GM19468 (cell line): ENCODE measurements at regions not wholly inside any gene's neighbourhood (a gene's known extent, or its start where the extent isn't known, plus 50 kb on each side); places are given as distances from the start of the nearest gene placed in this dataset.
"Not testable (repeated sequence)": the region's sequence is repeated elsewhere in the genome, so short reads cannot be mapped to it uniquely, and the experiment has no call there.

Experiments
- ATAC-seq: cut with Tn5 transposase; IDR thresholded peaks from one replicate; pipeline ENCODE4 v1.9.1; 2021; ENCODE audit warnings: mild to moderate bottlenecking, moderate library complexity, moderate number of reproducible peaks; ENCODE audit not compliant: unreplicated experiment; ENCODE audit errors: extremely low read depth

DNA sequence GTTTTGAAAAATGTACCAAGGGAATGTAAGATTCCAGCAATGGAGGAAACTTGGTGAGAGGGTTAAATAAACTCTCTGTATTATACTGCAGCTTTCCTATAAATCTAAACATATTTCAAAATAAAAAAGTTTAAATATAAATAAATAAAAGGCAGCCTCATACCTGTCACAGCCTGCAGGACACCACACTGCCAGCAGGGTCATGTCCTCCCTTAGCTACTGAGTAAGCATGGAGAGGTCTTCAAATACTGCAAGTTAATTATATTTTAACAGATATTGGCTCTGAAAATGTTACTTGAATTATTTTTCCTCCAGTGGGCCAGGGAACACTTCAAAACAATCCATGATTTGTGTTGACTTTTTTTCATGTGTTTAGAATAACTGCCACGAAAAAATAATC is 852.8 kb upstream of the PCDH7 start:
- no peak for ATAC-seq

DNA sequence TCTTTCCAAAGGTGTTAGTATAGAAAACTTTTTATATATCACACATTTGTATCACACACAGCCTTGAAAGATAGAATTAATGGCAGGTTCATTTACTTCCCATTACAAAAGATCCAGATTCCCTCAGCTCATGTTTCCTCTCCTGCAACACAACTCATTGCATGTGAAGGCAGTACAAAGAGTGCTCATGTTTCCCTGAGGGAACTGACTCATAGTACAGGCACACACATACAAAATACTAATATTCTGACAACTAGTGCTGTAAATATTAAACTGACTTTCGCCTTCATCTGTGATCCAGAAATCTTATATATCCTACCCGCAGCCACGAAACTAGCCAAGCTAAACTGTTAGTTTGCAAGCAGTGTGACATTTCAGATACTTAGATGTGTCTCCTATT is 819.8 kb upstream of the PCDH7 start:
- no peak for ATAC-seq

DNA sequence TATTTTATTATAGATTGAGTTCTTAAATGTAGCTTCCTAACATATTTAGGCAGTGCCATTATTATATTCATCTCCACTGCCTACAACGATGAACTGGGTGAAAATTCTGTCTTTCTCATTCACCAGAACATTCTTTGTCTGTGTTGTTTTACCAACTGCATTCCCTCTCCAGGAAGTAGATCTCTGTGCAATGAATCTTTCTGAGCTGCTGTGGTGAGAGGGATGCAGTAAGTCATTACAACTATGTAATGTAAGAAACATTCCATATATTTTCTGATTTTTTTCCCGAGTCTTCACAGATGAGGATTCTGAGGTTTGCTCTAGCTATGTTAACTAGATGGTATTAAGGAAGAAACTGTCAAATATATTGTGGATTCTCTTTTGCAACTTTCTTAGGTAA is 811.9 kb upstream of the PCDH7 start:
- no peak for ATAC-seq

DNA sequence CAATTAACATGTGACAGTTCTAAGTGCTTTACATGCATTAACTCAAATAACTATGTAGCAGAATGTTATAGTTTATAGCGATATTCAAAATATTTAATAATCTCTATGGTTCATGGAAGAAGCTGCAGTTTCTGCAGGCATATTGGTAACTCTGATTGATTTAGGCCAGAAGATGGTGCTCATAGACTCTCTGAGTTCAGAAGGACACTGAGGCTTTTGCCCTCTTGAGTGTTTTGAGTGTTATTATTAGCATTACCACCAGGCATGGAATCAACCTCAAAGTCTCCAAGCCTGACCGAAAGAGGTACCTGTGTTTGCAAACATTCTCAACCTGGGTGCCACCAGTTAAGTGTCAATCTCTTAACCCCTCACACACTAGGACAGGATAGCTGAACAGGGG is 792.3 kb upstream of the PCDH7 start:
- no peak for ATAC-seq

DNA sequence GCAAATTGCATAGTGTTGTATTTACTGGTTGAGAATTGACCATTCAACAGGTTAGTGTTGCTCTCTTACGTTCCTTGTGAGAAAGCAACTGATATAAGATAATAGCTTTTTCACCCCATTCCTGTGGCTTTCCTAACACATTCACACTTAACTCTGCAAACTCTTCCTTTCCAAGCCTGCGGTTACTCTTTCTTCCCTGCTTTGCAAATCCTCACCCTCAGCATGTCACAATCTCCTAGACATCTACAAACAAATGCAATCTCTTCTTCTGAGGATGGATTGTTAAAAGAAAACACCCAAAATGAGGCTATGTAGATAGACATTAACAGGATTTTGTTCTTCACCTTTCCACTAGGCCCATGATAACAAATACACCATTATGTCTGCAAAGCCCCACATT is 771.7 kb upstream of the PCDH7 start:
- ATAC-seq: no peak

DNA sequence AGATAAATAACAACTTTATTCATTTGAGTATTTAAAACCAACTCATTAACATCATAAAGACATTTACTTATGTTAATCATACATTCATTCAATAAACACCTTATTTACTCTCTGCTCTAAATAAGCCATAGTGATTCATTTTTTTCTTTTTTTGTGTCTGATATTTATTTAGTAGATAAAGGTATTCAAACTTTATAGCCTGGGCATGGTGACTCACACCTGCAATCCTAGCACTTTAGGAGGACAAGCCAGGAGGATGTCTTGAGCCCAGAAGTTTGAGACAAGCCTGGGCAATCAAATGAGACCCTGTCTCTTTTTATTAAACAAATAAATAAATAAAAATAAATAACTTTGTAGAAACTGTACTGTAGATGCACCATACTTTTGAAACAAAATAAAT is 771.3 kb upstream of the PCDH7 start:
- no peak for ATAC-seq

DNA sequence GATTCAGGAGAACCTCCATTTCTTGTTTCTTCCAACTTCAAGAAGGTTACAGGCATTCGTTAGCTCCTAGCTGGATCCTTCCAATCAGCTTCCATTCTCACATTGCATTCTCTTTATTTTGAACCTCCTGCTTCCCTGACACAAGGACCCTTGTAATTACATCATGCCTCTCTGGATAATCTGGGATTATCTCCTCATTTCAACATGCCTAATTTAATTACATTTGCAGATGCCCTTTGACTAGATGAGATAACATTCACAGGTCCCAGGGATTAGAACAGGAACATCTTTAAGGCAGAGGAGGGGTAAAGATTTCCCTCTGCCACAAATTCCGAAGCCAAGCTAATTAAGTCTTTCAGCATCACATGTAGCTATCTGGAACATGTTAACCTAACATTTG is 753.8 kb upstream of the PCDH7 start:
- no peak for ATAC-seq

DNA sequence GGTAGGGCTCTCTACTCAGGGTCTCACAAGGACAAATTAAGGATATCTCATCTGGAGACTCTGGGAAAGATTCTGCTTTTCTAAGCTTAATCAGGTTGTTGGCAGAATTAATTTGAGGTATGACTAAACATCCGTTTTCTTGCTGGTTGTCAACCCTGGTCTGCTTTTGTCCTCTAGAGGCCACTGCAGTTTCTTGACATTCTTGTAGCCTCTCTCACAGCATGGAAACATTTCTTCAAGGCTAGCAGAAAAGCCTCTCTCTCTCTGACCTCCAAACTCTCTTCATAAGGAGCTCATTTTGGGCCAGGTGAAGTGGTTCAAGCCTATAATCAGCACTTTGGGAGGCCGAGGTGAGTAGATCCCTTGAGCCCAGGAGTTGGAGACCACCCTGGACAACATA is 749.5 kb upstream of the PCDH7 start:
- ATAC-seq: no peak

DNA sequence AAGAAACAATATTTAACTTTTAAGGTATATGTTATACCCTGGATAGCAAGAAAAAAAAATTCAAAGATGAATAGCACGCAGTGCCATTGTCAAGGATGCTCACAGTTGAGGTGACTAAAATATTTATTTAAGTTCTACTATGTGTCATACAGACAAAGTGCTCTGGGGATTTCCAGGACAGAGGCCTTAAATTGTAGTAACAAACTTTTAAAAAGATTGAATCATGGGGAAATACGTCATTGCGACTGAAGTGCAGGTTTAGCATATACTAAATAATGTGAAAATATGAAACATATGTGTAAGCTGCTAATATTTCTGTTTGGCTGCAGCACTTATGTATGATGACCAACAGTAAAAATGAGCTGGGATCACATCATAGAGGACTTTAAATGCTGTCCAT is 748.0 kb upstream of the PCDH7 start:
- ATAC-seq: no peak

DNA sequence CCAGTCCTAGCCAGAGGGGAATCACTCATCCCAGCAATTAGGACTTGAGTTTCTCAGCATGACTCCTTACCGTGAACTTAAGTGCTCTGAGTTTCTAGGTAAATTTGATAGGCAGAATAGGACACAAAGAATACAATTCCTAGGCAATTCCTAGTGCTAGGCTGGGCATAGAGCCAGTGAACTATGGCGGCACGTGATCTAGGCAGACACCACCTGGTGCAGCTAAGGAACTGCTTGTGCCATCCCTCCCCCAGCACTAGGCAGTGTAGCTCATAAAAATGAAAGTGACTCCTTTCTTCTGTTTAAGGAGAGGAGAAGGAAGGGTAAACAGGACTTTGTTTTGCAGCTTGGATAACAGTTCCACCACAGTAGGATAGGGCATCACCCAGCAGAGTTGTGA is 736.3 kb upstream of the PCDH7 start:
- no peak for ATAC-seq

DNA sequence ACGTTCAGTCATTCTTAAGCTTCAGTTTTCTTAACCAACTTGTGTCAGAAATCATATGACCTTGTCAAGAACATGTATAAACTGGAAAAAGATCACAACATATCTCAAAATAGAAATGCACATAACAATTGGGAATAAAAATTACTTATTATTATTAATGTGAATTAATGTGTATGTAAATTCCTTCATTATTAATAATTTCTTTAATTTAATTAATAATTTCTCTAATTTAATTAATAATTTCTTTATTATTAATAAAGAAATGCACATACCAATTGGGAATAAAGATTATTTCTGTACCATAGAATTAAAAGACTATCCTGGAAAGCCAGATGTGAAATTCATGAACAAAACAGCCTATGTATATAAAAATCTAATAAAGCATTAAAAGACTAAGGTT is 718.5 kb upstream of the PCDH7 start:
- no peak for ATAC-seq

DNA sequence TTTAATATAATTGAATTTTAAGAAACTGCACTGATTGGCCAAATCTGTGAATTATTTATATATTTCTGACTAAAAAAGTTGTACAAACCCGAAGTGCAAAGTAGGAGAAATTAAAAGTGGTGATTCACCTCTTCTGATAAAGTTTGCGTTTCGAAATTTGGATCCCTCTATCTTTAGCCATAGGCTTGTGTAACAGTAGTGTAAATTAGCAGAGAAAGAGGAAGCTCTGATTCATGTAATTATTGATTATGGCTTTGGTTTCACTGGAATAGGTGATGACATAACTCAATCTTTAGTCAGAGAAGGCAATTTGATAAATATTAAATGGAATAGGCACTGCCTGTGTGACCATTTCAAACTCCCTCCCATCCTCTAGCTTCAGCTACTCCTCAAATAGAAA is 717.8 kb upstream of the PCDH7 start:
- ATAC-seq: no peak

DNA sequence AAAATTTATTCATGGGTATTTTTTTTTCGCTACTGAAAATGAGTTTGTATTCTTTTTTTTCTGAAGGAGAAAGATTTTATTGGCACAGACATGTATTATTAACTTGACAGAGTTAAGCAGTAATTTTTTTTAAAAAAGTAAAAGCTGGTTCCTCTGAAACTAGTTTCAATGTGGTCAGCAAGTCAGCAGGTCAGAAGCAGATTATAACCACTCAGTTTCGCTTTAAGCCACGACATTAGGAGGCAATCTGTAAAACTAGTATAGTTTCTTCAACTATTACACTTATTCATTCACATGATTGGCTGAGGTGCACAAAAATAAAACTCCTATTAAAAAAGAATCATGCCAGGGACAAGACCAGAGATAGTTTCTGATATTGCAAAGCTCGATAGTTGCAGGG is 714.2 kb upstream of the PCDH7 start:
- no peak for ATAC-seq

DNA sequence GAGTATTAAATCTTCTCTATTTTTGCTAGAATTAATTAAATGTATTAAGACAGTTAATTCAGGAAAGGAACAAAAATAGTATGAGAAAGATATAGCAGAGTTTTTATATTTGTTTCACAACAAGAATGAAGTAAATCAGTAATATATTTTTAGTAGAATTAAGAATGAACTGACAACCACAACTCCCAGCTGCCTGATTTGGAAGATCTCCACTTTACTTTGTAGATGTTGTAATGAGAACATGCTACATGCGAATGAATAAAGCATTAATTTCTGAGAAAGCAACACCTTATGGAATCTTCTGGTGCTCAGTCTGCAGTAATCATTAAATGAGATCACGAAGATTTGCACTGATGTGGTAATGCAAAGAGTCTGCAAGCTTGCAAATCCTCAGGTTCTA is 695.6 kb upstream of the PCDH7 start:
- no peak for ATAC-seq

DNA sequence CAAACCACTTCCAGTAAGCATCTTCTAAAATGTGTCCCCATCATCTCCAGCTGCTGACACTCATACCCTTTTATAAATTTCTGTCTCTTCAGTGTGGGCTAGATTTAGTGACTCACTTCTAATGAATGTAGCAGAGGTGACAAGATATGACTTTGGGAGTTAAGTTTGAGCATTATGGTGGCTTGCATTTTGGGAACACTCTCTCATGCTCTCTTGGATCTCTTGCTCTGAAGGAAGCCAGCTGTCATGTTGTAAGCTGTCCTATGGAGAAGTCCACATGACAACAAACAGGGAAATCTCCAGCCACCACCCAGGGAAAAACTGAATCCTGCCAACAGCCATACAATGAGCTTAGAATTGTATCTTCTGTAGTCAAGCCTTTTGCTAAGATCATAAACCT is 691.3 kb upstream of the PCDH7 start:
- no peak for ATAC-seq

DNA sequence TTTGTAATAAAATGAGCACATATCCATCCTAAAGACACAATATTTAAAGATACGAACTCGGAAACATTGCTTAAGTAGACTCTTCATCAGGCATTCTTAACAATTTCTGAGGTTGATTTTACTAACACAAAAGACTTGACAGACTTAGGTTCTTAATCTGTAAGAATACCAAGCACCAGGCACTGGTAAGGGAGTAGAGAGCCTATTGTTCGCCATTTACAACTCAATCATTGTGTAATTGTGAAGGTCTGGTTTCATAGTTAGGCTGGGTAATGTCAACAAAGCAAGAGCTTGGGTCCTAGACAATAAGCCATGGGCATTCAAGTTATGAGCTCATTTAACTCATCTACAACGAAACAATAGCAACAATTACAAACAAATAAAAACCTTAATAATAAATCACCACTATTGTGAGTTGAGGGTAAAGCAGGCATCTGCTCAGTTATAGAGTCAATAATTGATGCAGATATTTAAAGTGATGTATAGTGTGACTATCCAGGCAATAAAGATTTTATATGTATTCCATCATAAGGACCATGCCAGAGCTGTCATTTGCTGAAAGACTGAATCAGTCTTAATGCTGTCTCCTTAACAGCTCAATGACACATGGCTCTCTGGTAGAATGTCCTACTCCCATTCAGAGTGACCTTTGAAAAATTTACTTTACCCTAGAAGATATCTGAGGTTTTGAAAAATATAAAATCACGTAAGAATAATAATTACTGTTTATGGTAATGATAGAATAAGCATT is 664.0 kb upstream of the PCDH7 start:
- no peak for ATAC-seq

DNA sequence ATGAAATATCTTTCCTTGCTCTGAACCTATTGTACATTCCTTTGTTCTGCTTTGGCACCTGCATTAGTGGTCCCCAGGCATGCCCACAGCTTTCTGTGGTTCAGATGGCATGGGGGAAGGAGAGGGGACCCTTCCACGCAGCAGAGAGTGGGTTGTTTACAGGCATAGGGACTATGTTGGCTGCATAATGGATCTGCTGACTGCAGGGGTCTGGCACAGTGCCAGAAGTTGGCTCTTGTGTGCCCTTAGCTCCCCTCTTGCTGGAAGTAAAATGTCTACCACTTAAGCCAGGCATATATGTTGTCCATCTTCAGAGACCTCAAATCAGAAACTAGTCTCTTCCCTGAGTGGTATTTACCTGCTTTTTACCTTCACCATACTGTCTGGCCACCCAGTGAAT is 651.9 kb upstream of the PCDH7 start:
- ATAC-seq: no peak

DNA sequence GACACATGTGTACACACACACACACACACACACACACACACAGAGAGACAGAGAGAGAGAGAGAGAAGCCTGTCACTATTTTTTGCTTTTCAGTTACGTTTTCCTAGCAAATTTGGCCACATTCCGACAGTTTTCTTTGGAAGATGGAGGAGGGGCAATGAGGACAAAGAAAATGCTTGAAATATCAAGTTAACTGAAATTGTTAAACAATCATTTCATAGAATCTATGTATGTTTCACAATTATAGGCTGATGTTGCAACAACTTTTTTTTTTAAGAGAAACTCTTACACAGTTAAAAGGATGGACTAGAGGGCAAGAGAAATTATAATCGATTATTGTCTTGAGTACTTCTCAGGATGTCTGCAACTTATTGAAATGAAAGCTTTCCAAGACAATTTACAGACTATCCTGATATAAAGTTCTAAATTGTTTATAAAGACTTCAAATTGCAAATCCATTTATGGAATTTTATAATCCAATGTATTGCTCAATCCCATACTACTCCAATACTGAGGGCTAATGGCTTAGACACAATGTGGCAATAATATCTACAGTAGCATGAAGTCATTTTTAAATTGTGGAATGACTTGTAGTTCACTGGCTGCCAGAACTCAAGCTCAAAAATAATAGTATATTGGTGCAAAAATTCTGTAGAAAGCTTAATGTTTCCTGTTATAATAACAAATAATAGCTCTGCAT is 647.0 kb upstream of the PCDH7 start:
- ATAC-seq: no peak

DNA sequence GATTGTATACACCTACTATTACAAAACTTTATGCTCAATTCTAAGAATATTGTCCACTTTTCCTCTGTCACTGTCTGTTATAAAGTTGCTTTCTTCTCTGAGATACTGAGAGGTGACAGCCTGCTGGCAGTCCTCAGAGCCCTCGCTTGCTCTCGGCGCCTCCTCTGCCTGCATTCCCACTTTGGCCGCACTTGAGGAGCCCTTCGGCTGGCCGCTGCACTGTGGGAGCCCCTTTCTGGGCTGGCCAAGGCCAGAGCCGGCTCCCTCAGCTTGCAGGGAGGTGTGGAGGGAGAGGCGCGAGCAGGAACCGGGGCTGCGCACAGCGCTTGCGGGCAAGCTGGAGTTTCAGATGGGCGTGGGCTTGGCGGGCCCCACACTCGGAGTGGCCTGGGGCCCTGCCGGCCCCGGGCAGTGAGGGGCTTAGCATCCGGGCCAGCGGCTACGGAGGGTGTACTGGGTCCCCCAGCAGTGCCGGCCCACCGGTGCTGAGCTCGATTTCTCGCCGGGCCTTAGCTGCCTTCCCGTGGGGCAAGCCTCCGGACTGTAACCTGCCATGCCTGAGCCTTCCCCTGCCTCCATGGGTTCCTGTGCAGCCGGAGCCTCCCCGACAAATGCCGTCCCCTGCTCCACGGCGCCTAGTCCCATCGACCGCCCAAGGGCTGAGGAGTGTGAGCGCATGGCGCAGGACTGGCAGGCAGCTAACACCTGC is 627.6 kb upstream of the PCDH7 start:
- ATAC-seq: not testable (repeated sequence)

DNA sequence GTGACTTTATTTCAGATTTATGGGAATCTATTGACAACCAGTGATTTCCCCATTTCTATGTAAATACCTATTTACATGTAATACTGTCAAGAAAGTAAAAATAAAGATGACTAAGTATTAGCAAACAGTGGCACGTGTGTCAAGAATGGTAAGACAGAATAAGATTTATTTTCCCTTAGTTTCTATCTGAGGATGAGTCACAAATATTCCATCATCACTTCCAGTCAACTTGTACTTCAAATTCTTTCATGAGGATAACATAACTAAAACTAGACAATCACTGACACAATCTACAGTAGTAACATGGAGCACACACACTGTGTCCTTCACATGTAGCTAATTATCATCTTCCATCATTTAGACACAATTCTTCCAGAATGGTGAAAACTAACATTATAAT is 625.3 kb upstream of the PCDH7 start:
- no peak for ATAC-seq

DNA sequence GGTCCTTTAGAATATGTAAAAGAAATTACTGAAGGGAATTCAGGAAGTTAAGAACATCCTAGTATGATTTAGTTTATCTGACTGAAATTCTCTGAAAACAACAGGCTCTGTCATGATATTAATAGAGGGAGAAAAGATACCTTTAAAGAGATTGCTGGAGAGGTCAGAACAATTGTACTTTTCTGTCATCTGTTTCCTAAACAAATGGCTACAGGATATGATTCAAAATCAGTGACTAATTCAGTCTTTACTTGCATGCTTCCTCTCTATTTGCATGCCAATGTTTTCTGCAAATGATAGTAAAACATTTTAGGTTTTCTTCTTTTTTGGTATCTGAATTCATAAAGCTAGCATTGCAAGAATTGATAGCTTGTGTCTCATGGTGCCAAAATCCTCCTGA is 616.7 kb upstream of the PCDH7 start:
- no peak for ATAC-seq

DNA sequence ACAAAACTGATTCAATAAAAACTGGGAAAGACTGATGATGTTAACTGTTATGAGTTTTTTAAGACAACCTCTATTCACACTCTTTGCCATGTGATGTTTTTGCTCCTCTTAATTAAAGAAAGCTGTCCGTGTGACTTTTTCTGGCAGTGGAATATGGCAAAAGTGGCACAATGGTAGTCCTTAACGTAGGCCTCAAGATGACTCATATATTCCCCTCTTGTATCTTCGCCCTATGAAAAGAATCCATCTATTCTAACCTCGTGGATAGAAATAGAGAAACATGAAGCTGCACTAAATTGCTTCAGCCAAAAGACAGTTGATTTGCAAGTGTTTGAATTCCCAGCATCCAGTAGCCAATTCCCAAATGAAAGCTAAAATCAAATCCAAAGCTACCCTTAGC is 603.8 kb upstream of the PCDH7 start:
- no peak for ATAC-seq
